H9 (cell line): ENCODE measurements at regions not wholly inside any gene's neighbourhood (a gene's known extent, or its start where the extent isn't known, plus 50 kb on each side); places are given as distances from the start of the nearest gene placed in this dataset.

Experiments
- DNase-seq: peaks from one replicate; pipeline ENCODE4 v3.0.0-alpha.2; 2017
- H2AFZ ChIP-seq: one replicate; pipeline ENCODE4 v1.6.1; 2013; ENCODE audit warnings: mild to moderate bottlenecking, low read length, control low read depth, moderate library complexity
- H2AK5ac ChIP-seq: 2 replicates; pipeline ENCODE4 v1.6.1; 2013; ENCODE audit warnings: low read length, control low read depth, mixed read lengths; ENCODE audit not compliant: insufficient read length
- H2BK120ac ChIP-seq: one replicate; pipeline ENCODE4 v1.6.1; 2013; ENCODE audit warnings: low read depth, mild to moderate bottlenecking, low read length, control low read depth, inconsistent platforms; ENCODE audit not compliant: poor library complexity, severe bottlenecking
- H2BK12ac ChIP-seq: 2 replicates; pipeline ENCODE4 v1.6.1; 2013; ENCODE audit warnings: low read length, control low read depth, mixed read lengths, low read depth; ENCODE audit not compliant: insufficient read length
- H2BK15ac ChIP-seq: 2 replicates; pipeline ENCODE4 v1.6.1; 2013; ENCODE audit warnings: low read depth, low read length, control low read depth
- H2BK20ac ChIP-seq: one replicate; pipeline ENCODE4 v1.6.1; 2013; ENCODE audit warnings: low read depth, mild to moderate bottlenecking, low read length, control low read depth, inconsistent platforms; ENCODE audit not compliant: poor library complexity, severe bottlenecking
- H2BK5ac ChIP-seq: 2 replicates; pipeline ENCODE4 v1.6.1; 2013; ENCODE audit warnings: low read length, control low read depth, mixed read lengths; ENCODE audit not compliant: insufficient read length
- H3K14ac ChIP-seq: 2 replicates; pipeline ENCODE4 v1.6.1; 2013; ENCODE audit warnings: low read length, control low read depth; ENCODE audit not compliant: insufficient read depth
- H3K18ac ChIP-seq: 2 replicates; pipeline ENCODE4 v1.6.1; 2013; ENCODE audit warnings: low read depth, mild to moderate bottlenecking, mixed read lengths, low read length, control low read depth; ENCODE audit not compliant: insufficient read length
- H3K23ac ChIP-seq: 2 replicates; pipeline ENCODE4 v1.6.1; 2013; ENCODE audit warnings: low read length, control low read depth, mixed read lengths, low read depth; ENCODE audit not compliant: insufficient read length
- H3K23me2 ChIP-seq: 2 replicates; pipeline ENCODE4 v1.6.1; 2013; ENCODE audit warnings: low read depth, mild to moderate bottlenecking, mixed read lengths, low read length, control low read depth; ENCODE audit not compliant: insufficient read length, poor library complexity, severe bottlenecking
- H3K27ac ChIP-seq: 2 replicates; pipeline ENCODE4 v1.5.1; 2013; ENCODE audit warnings: low read length, control low read depth, mixed read lengths, low read depth; ENCODE audit not compliant: insufficient read length
- H3K27me3 ChIP-seq: 2 replicates; pipeline ENCODE4 v1.6.1; 2013; ENCODE audit warnings: low read length, control low read depth, inconsistent platforms; ENCODE audit not compliant: insufficient read depth
- H3K4ac ChIP-seq: 2 replicates; pipeline ENCODE4 v1.6.1; 2013; ENCODE audit warnings: low read depth, mild to moderate bottlenecking, control low read depth, inconsistent platforms, low read length, moderate library complexity
- H3K4me1 ChIP-seq: 2 replicates; pipeline ENCODE4 v1.6.1; 2013; ENCODE audit warnings: low read length, control low read depth, inconsistent platforms; ENCODE audit not compliant: insufficient read depth
- H3K4me2 ChIP-seq: 2 replicates; pipeline ENCODE4 v1.6.1; 2013; ENCODE audit warnings: low read length, control low read depth, mixed read lengths; ENCODE audit not compliant: insufficient read length, insufficient read depth
- H3K56ac ChIP-seq: 2 replicates; pipeline ENCODE4 v1.6.1; 2013; ENCODE audit warnings: low read depth, mild to moderate bottlenecking, mixed read lengths, low read length, control low read depth; ENCODE audit not compliant: insufficient read length
- H3K79me1 ChIP-seq: 2 replicates; pipeline ENCODE4 v1.6.1; 2013; ENCODE audit warnings: low read depth, mild to moderate bottlenecking, moderate library complexity, low read length, control low read depth, inconsistent platforms; ENCODE audit not compliant: insufficient read depth, poor library complexity, severe bottlenecking
- H3K79me2 ChIP-seq: 2 replicates; pipeline ENCODE4 v1.6.1; 2013; ENCODE audit warnings: low read length, control low read depth, inconsistent platforms; ENCODE audit not compliant: insufficient read depth
- H3K9ac ChIP-seq: 2 replicates; pipeline ENCODE4 v1.6.1; 2013; ENCODE audit warnings: low read length, control low read depth, mixed read lengths; ENCODE audit not compliant: insufficient read length; ENCODE audit errors: extremely low read depth
- H3K9me3 ChIP-seq: one replicate; pipeline ENCODE4 v1.6.1; 2013; ENCODE audit warnings: low read depth, low read length, inconsistent platforms; ENCODE audit not compliant: control insufficient read depth
- H3T11ph ChIP-seq: one replicate; pipeline ENCODE4 v1.6.1; 2013; ENCODE audit warnings: mild to moderate bottlenecking, low read length, control low read depth, inconsistent platforms
- H4K20me1 ChIP-seq: one replicate; pipeline ENCODE4 v1.6.1; 2013; ENCODE audit not compliant: control insufficient read depth, insufficient read length, insufficient read depth
- H4K5ac ChIP-seq: 2 replicates; pipeline ENCODE4 v1.6.1; 2013; ENCODE audit warnings: low read depth, mild to moderate bottlenecking, mixed read lengths, low read length, control low read depth; ENCODE audit not compliant: insufficient read length
- H4K8ac ChIP-seq: replicated peaks from 2 replicates; pipeline ENCODE4 v1.6.1; 2013; ENCODE audit warnings: low read length, control low read depth, mixed read lengths, low read depth; ENCODE audit not compliant: insufficient read length
- H4K91ac ChIP-seq: 2 replicates; pipeline ENCODE4 v1.6.1; 2013; ENCODE audit warnings: low read depth, mild to moderate bottlenecking, moderate library complexity, mixed read lengths, low read length, control low read depth; ENCODE audit not compliant: insufficient read length
- H3K27ac Mint-ChIP-seq, 3 experiments: 2 replicates in 2 of 3; 3 replicates in 1 of 3; pipeline ENCODE4 v1.8.0; 2020 to 2021; ENCODE audit warnings: mixed read lengths in 3 of 3, mild to moderate bottlenecking in 1 of 3, moderate library complexity in 1 of 3
- H3K27me3 Mint-ChIP-seq: 2 replicates; pipeline ENCODE4 v1.8.0; 2021; ENCODE audit warnings: low read depth, mild to moderate bottlenecking, moderate library complexity, mixed read lengths
- H3K36me3 Mint-ChIP-seq, 3 experiments: 2 replicates in 2 of 3; 3 replicates in 1 of 3; pipeline ENCODE4 v1.8.0; 2020 to 2021; ENCODE audit warnings: low read depth in 3 of 3, mixed read lengths in 3 of 3; ENCODE audit not compliant: insufficient read depth in 1 of 3
- H3K4me1 Mint-ChIP-seq, 2 experiments: 2 replicates each; pipeline ENCODE4 v1.8.0; 2020; ENCODE audit warnings: mixed read lengths in 2 of 2
- H3K4me3 Mint-ChIP-seq, 2 experiments: 2 replicates in 1 of 2; 3 replicates in 1 of 2; pipeline ENCODE4 v1.8.0; 2020 to 2021; ENCODE audit warnings: mild to moderate bottlenecking in 2 of 2, mixed read lengths in 2 of 2, moderate library complexity in 1 of 2
- H3K9me3 Mint-ChIP-seq, 2 experiments: 2 replicates in 1 of 2; 3 replicates in 1 of 2; pipeline ENCODE4 v1.8.0; 2020; ENCODE audit warnings: mild to moderate bottlenecking in 2 of 2, mixed read lengths in 2 of 2, moderate library complexity in 1 of 2
- WGBS: extraction: QIAGEN DNeasy Blood & Tissue Kit; methylation state at CpG from one replicate; pipeline ENCODE4 v1.1.7; 2013; ENCODE audit warnings: missing lambda C conversion rate, low lambda C conversion rate, mixed read lengths; ENCODE audit not compliant: insufficient read length; ENCODE audit errors: extremely low coverage; 5-methylcytosine and 5-hydroxymethylcytosine counted together
- TF ChIP-seq, protein P1 (sequence below): fragments of 200-600 bp; sonication (generic); conservative IDR thresholded peaks from 3 replicates; pipeline ENCODE4 v1.8.0; 2021; ENCODE audit warnings: antibody characterized with exemption, mild to moderate bottlenecking

DNA sequence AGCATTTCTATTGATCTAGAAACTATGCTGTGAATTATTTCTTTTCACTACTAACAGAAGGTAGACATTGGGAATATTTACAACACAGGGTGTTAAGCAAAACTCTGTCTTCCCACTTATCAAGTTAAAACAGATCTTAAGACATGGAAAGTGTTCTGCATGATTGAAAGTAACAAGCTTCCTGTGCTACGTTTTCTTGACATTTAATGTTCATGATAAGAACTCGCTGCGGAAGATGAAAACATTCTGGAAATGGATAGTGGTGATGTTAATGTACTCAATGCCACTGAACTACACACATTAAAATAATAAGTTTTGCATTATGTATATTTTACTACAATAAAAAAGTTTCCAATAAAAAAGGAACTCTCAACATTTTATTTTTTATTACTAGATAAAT lies 74.4 kb upstream of the SCN7A start:
- Histone ChIP-seq H3K18ac (no peak overlapping the region), H2BK20ac (no peak overlapping the region), H2AFZ (no peak overlapping the region), H3K23me2 (no peaks in the 10 kb centered on the region), H4K8ac (no peak overlapping the region), H3K79me1 (no peaks in the 10 kb centered on the region), H3K56ac (no peak overlapping the region), H3K23ac (no peak overlapping the region), H4K20me1 (no peaks in the 10 kb centered on the region), H3K27me3 (no peaks in the 10 kb centered on the region), H2BK15ac (no peak overlapping the region), H4K5ac (no peak overlapping the region), H3K14ac (no peak overlapping the region), H4K91ac (no peak overlapping the region), H2AK5ac (no peak overlapping the region), H3K4ac (no peak overlapping the region), H3K9me3 (no peaks in the 10 kb centered on the region), H2BK120ac (no peak overlapping the region), H3K27ac (no peak overlapping the region), H2BK5ac (no peak overlapping the region), H3K79me2 (no peaks in the 10 kb centered on the region), H3K9ac (no peak overlapping the region), H2BK12ac (no peak overlapping the region), H3T11ph (no peak overlapping the region), H3K4me1 (no peaks in the 10 kb centered on the region; the same call in 1 of the 2 replicates), H3K4me2 (no peak overlapping the region)
- no CpG with 5 or more reads among the region's 3 CpGs for WGBS
- Mint-ChIP-seq H3K4me3 (no peak overlapping the region), H3K9me3 (no peaks in the 10 kb centered on the region), H3K4me1 (peaks cover 9 to 12% of the 10 kb centered on the region in 2 experiments), H3K27me3 (no peaks in the 10 kb centered on the region), H3K27ac (no peak overlapping the region), H3K36me3 (no peaks in the 10 kb centered on the region)
- DNase-seq = no peak
- TF ChIP-seq, protein P1, sequence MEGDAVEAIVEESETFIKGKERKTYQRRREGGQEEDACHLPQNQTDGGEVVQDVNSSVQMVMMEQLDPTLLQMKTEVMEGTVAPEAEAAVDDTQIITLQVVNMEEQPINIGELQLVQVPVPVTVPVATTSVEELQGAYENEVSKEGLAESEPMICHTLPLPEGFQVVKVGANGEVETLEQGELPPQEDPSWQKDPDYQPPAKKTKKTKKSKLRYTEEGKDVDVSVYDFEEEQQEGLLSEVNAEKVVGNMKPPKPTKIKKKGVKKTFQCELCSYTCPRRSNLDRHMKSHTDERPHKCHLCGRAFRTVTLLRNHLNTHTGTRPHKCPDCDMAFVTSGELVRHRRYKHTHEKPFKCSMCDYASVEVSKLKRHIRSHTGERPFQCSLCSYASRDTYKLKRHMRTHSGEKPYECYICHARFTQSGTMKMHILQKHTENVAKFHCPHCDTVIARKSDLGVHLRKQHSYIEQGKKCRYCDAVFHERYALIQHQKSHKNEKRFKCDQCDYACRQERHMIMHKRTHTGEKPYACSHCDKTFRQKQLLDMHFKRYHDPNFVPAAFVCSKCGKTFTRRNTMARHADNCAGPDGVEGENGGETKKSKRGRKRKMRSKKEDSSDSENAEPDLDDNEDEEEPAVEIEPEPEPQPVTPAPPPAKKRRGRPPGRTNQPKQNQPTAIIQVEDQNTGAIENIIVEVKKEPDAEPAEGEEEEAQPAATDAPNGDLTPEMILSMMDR = no peak
